Cardiac fibroblast (primary cell): ENCODE measurements at regions not wholly inside any gene's neighbourhood (a gene's known extent, or its start where the extent isn't known, plus 50 kb on each side); places are given as distances from the start of the nearest gene placed in this dataset.

Source experiments
- DNase-seq, 2 donors: peaks; one replicate each; pipeline versions ENCODE4 v3.0.0 to v3.0.0-alpha.2; 2010; ENCODE audit warnings: low read depth in 2 of 2
- H3K4me3 ChIP-seq, 2 donors: replicated peaks in 1 of 2; 1 replicate in 1 of 2; 2 replicates in 1 of 2; pipeline ENCODE4 v1.5.1; 2011; ENCODE audit warnings: low read depth in 2 of 2, low read length in 2 of 2, mild to moderate bottlenecking in 2 of 2, moderate library complexity in 1 of 2
- TF ChIP-seq, protein P1 (sequence below): IDR thresholded peaks from one replicate; pipeline ENCODE4 v1.5.1; 2011; ENCODE audit warnings: low read depth, mild to moderate bottlenecking, low read length, inconsistent platforms

DNA sequence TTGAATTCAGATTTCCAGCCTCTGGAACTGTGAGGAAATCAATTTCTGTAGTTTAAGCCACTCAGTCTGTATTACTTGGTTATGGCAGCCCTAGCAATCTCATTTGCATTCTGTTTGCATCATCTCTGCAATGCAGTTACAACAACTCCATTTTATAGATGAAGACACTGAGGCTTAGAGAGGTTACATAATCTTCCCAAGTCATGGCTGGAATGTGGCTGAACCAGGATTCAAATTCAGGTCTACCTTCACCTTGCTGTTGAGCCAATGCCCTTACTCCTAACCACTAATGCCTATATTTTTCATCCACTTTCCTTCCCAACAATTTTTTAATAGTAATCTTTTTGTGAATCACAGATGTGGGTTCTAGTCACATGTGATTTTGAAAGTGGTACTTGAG, 469.8 kb upstream of the CCL2 start:
- DNase-seq = no peak
- no peak overlapping the region for H3K4me3 ChIP-seq
- TF ChIP-seq, protein P1, sequence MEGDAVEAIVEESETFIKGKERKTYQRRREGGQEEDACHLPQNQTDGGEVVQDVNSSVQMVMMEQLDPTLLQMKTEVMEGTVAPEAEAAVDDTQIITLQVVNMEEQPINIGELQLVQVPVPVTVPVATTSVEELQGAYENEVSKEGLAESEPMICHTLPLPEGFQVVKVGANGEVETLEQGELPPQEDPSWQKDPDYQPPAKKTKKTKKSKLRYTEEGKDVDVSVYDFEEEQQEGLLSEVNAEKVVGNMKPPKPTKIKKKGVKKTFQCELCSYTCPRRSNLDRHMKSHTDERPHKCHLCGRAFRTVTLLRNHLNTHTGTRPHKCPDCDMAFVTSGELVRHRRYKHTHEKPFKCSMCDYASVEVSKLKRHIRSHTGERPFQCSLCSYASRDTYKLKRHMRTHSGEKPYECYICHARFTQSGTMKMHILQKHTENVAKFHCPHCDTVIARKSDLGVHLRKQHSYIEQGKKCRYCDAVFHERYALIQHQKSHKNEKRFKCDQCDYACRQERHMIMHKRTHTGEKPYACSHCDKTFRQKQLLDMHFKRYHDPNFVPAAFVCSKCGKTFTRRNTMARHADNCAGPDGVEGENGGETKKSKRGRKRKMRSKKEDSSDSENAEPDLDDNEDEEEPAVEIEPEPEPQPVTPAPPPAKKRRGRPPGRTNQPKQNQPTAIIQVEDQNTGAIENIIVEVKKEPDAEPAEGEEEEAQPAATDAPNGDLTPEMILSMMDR = no peak

DNA sequence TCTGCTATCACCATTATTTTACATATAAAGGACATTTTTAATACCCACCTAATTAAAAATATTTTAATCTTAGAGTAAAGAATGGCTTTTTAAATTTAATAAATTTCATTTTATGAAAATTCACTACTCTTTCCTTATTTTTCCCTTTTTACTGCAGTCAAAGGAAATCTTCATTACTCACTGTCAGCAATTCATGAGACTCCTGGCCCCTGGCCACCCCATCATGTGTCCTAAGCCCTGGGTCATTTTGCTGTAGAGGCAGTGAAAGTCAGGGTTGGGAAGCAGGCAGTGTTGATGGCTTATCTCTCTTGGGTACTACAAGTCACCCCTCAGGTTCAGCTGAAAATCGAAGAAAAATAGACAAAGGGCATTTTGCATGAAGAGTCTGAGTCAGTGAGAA, 468.6 kb upstream of the CCL2 start:
- H3K4me3 ChIP-seq = no peak overlapping the region
- TF ChIP-seq, protein P1 = no peak
- DNase-seq = no peak

DNA sequence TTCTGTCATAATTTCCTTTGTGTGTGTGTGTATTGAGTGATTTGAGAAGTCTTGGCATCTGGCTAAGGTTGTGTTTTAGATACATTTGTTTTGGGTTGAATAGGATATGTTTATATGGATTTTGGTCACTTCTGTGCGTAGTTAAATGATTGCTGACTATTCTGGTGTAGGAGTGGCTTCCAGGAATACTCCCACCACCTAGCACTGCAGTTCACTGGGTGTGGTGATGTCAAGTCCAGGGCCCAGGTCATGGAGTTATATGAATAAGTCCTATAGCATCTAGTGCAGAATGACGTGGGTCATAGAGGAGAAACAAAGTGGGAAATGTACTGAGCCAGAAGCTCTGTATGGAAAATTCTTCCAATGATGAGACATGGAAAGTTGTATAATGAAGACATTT, 465.4 kb upstream of the CCL2 start:
- DNase-seq = no peak
- TF ChIP-seq, protein P1 = no peak
- H3K4me3 ChIP-seq = no peak overlapping the region

DNA sequence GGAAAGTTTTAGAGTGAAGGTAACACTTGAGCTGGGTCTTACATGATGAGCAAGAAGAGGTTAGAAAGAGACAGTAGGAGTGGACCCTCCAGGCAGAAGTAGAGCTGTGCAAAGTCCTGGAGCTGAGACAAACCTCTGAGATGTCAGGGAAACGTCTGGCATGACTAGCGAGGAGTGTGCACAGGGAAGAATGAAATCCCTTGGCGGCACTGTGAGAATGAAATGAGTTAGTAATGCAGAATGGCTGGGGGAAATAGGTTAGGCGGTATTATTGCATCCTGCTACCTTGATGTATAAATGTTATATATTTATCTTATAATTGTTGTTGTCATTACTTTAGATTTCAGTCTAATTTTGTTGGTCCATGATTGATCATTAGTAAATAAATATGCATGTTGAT, 457.9 kb upstream of the CCL2 start:
- TF ChIP-seq, protein P1 = no peak
- H3K4me3 ChIP-seq = no peak overlapping the region
- DNase-seq = no peak

DNA sequence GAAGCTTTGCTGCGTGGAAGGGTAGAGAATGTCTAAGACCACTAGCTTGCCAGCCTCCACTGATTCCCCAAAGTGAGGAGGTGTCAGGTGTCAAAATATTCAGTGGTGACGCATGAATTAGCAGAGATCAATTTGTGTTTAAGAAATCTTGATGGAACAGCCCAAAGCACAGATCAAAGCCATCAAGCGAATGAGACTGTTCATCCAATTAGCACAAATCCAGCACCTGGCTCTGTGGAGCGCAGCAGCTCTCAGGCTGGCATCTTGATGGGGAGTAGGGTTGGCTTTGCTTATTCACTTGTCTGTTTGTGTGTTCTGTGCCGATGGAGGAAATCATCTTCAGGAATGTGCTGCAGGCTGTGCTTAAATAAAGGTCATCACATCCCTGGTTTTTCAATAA, 456.8 kb upstream of the CCL2 start:
- TF ChIP-seq, protein P1 = no peak
- DNase-seq = no peak
- no peak overlapping the region for H3K4me3 ChIP-seq

DNA sequence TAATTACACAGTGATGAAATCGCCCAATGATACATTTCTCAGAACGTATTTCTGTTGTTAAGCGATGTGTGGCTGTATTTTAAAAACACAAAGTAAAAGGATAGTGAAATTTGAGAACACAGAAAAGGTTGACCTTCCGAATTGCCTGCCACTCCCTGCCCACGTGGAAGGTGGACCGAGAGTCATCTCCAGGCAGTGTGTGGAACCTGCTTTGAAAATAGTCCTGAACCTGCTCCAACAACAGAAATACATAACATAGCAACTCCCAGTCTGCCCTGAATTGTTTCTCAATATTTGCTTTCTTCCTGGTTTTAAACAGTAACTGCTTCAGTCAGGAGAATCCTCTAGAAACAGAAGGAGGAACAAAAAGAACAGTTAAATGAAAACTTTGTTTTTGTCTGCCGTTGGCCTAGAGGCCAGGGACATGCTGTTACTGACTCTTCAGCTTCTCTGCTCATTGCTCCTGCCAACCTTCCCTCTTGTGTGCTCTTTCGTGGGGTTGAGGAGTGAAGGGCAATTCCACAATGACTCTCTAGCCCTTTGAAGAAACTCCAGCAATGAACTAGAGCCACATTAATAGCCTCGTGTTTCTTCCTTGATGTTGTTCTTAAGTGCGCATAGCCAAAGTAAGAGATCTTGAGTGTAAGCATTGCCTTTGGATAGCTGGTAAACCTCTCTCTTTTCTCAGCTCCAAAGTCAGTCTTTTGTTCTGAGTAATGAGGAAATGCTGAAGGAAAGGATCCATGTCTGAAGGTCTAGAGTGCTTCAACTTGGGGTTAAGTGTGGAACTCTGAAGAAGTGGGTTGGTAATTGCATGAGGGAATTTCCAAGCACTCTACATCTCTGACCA, 452.5 kb upstream of the CCL2 start:
- no peak for DNase-seq
- H3K4me3 ChIP-seq = no peak overlapping the region
- TF ChIP-seq, protein P1 = no peak

DNA sequence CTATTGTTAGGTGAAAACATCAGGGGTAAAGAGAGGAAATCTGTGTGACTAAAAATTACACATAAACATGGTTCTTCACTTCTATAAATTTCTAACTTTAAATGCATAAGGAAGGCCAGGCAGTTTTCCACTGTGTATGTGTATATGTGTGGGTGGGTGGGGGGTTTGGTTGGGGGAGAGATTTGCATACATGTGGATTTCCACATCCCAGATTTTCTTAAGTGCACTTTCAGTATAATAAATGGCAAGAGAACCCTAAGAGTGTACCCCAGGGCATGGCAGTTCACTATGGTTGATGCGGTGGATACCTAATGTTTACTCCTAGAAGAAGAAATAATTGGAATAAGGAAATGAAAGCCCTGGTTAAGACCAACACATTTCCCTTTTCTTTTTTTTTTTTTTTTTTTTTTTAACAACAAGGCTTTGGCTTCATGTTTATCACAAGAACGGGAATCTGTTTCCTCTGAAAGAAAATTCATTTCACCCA, 451.8 kb upstream of the CCL2 start:
- TF ChIP-seq, protein P1 = no peak
- H3K4me3 ChIP-seq = no peak overlapping the region
- DNase-seq = no peak
